GM21423 (cell line): ENCODE measurements at regions not wholly inside any gene's neighbourhood (a gene's known extent, or its start where the extent isn't known, plus 50 kb on each side); places are given as distances from the start of the nearest gene placed in this dataset.
"Not testable (repeated sequence)": the region's sequence is repeated elsewhere in the genome, so short reads cannot be mapped to it uniquely, and the experiment has no call there.

Experiments
- ATAC-seq: cut with Tn5 transposase; IDR thresholded peaks from one replicate; pipeline ENCODE4 v1.9.1; 2021; ENCODE audit warnings: mild to moderate bottlenecking, moderate library complexity; ENCODE audit not compliant: unreplicated experiment

DNA sequence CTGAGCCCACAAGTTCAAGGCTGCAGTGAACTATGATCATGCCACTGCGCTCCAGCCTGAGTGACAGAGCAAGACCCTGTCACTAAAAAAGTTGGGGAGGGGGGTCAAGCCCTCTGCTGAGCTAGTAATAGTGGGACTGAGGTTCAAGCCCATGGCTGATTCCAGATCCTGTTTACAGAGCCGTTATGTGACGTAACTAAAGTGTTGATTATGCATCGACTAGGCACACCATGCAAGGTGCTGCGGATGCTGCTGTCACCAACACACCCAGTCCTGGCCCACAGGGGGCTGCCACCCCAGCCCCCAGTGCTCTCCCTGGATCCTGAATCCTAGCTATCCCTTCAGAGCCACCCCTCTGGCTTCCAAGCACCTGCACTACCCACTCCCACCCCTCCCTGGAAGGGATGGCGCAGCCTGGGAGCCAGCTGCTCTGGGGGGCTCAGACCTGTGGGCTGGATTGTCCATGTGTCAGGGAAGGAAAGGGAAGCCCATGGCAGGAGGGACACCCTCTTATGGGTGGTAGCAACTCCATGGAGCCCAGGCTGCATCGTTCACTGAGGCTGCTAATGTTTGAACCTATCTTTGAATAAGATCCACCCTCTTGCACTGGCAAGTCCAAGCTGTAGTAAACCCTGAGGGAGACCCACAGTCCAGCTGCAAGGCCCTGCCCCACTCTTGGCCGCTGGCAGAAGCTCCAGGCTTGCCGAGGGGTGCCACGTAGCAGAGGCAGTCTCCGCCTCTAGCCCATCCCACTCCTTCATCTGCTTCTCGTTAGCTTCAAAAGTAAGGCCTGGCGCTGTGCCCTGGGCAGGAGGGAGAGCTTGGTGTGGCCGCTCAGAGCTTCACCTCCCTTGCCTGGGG is 95.0 kb downstream of the SNX5 start:
- no peak for ATAC-seq

DNA sequence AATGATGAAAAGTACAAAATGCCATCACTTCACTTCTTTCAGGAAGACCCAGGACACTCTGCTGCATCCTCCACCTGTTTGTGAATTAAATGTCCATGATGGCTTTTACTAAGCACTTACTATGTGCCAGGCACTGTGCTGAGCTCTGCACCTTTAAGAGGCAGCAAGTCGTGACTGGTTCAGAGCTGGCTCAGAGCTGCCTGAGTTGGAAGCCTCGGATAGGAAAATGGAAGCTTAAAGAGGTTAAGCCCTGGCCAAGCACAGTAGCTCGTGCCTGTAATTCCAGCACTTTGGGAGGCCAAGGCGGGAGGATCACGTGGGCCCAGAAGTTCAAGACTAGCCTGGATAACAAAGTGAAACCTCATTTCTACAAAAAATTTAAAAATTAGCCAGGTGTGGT is 95.6 kb downstream of the SNX5 start:
- ATAC-seq, result no peak

DNA sequence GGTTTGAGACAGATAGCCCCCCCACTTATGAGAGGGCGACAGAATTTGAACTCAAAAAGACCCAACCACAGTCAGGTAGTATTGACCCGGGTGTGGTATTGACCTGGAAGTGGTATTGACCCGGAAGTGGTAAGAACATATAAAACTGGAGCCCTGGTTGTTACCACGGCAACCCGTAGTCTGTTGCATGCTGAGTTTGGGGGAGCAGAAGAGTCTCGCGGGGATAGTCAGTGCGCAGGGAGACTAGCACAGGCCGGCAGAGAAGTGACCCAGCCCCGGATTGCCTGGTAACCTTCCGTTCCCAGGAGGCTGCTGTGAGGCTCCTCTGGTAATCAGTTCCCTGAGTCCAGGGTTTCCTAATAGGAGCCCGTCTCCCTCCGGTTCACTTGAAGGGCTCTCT is 96.2 kb downstream of the SNX5 start:
- ATAC-seq, result no peak

DNA sequence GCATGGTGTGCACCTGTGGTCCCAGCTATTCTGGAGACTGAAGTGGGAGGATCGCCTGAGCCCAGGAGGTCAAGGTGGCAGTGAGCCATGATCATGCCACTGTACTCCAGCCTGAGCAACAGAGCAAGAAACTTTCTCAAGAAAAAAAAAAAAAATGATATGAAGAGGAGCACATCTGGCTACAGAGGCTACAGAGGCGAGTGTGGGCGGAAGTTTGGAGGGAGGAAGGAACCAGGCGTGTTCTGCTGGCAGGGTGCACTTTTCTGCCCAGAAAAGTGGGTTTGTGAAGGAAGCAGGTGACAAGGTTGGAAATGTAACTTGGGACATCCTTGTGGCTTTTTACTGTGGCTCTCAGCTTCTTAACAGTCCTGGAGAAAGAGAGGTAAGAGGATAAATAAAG is 96.7 kb downstream of the SNX5 start:
- ATAC-seq, result no peak

DNA sequence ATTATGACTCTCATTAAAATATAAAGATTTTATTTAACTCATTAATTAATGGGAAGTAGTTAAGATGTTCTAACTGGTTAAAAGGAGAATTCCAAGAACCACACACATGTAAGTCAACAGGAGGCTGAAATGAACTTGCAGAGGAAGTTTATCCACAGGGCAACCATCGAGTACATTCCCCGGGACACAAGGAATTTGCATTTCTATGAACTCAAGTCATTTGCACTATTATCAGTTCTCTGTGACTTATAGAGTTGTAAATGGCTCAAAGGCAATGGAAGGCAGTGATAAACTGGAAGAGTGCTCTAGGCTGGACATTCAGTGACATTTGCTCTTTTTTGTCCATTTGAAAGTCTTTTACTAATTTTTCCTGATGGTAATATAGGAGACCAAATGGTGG is 97.4 kb downstream of the SNX5 start:
- no peak for ATAC-seq

DNA sequence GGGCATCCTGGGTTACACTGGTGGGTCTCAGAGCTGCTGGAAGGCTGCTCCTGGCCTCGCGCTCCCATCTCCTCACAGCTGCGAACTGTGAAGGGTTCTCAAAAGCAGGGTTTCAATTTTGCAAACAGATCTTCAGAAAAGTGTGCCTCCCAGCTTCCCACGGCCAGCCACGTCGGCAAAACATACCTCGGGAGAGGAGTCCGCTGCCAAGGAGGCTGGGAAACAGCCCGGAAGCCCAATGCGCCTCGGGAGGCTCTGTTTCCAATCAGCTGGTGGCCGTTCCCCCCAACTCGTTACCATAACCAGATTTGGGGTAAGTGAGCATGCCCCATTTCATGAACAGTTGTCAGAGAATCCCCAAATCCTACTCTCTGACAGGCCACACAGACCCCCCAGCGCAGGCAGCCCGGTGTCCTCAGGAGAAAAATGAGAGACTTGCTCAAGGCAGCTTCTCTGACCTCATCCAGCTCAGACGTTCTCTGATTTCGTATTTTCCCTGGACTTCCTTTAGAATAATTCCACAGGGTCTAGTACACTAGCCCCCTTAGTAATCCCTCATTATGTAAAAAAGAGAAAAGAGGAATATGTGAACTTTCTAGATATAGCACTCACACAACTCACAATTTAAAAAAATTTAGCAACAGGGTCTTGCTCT is 98.4 kb downstream of the SNX5 start:
- no peak for ATAC-seq

DNA sequence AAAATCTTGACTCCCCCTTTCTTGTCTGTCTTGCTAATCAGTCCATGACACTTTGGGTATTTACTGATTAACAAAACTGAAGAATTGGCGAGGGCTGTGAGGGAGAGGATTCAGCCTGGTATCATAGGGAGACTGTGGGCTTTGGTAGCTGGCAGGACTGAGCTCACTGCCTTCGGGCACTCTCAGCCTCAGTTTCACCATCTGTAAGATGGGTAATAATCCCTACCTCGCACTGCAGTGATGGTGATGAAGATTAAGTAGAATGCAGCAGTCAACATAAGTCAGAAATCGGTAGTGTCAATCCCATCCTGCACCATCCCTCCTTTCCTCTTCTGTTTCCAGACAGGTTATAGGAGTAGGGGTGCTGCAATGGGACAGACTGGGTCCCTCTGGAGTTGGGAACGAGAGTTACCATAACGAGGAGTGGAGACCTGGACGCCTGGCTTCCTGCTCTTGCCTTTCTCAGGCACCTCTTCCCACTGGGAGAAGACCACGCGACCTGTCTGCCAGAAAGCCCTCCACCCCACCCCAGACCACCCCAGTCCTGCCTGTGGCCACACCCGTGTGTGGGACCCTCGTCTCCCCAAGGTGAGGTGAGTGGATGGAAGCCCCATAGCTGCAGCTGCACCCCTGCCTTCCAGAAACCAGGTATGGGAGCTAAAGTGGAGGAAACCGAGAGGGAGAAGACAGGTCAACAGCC is 99.1 kb downstream of the SNX5 start:
- ATAC-seq, result no peak

DNA sequence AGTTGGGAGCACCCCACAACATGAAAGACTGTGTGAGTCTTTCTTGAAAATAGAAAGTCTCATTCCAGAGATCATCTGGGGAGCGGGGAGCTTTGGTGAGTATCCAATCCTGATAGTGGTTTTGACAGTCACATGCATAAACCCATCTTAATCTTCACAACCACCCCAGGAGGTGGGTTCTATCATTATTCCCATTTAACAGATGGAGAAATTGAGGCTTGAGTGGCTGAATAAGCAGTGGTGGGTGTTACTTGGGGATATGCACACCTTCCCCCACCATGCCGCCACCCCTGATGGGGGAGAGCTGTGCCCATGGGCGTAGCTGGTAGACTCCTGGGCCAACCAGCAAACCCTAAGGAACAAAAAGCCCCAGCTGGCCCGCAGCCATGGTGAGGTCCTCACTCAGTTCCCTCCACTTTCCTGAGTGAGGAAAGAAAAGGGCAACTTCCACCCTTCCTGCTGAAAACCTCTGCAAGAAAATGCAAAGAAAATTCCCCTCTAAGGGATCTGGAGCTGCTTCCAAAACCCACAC is 99.8 kb downstream of the SNX5 start:
- no peak for ATAC-seq

DNA sequence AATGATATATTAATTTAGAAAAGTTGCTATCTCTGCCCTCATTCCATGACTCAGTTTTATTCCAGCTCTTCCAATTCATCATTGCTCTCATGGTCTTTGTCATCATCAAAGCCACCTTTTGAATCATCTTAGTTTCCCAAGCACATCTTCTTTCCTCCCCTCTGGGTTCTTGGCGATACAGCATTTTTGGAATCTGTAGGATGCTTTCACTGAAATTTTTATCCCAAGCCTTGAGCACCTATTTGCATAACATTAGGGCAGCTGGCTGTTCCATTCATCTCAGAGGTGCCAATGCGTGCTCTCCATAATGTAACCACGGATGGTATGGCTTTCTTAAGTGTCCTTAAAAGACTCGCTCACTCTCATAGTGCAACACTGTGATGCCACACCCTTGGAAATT is 100.4 kb downstream of the SNX5 start:
- ATAC-seq, result no peak

DNA sequence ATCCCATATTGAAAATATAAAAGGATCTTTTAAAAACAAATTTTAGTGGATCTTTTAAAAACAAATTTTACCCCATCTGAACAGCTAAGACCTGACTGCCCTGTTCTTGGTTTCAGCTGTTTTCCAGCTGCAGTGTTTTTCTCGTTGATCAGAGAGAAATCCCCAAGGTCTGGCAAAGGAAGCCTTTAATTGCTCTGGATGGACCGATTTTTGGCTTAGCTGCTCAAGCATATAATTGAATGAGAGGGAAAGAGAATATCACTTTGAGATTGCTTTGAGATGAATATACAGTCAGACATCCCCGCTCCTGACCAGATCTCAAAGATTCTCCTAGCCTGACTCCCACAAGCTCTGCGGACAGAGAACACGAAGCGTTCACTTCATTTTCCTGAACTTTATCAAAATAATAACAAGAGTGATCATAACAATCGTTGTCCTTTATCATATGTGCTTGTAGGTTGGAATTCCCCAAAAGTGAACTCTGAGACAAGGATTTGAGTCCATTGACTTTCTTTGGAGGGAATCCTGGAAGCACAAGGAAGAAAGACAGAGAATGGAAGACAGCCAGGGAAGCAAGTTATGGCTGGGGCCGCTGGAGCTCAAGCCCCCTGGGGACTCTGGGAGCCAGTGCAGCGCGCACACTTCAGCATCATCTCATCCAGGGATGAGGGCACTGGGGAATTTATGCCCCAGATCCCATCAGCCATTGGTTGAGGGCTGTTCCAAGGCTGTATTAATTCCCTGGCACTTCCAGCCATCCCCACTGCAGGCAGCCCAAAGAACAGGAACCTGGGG is 101.3 kb downstream of the SNX5 start:
- ATAC-seq, result no peak

DNA sequence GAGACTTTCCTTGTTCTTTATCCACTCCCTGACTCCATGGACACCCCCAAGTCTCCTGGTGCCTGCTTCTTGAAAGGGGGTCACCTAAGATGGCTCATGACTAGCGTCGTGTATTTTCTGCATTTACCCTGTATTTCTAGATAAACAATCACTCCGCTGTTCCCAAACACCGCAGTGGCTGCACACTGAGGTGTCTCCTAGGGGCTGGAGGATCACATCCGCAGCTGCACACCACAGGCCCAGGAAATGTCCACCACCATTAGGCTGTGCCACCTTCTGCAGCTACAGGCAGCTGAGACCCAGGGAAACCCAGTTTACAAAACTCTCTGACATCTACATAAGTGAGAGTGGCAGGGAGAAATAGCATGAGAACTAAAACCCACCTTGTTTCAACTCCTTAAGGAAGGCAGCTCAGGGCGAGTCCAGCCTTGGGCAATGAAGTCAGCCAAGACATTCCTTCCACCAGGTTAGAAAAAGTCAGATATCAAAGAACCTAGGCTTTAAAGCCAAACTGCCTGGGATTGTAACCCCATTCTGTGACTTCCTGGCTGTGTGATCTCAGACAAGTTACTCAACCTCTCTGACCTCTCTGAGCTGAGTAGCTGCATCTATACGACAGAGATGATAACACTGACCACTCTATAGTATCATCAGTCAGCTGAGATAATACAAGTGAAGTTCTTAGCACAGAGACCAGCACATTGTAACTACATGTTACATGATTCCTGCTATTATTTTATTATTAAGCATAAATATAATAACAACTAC is 102.2 kb downstream of the SNX5 start:
- ATAC-seq, result no peak

DNA sequence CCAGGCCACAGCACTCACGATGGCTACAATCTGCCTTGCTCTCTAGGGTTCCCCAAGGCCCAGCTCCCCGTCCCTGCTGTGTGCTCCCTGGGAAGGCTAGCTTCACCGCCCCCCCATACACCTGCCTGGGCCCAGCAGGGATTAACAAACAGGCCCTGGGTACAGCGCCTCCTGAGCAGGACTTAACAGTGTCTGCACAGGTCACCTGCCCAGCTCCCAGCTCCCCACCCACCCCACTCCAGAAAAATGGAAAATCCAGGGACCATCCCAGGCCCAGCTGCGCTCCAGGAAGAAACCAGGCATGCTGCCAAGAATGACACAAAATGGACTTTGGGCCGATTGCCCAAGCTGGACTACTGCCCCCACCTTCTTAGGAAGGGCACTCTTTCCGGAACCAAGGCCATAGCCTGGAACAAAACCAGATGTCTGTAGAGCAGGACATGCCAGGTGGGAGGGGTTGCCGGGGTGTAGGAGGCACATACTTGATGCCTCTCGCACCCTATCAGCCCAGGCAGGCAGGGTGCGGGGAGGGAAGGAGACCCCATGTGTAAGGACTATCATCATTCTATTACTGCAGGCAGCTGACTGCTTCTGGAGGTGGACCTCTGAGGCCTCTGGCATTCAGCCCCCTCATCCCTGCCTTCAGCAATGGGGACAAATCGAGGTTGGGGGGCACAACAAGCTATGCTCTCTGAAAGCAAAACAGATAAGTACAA is 104.9 kb downstream of the SNX5 start:
- ATAC-seq, result no peak

DNA sequence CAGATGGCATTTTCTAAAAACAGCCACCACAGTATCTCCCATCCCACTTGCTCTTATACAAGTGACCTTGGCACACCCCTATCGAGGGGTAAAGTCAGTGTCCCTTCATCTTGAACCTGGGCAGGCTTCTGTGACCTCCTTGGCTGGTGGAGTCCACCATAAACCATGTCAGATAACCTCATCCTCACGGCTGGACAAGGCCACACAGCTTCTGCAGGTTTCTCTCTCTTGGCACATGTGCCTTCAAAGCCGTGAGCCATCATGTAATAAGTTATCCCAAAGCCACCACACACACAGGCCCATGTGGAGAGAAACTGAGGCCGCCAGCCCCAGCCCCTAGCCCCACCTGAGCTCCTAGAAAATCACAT is 105.4 kb downstream of the SNX5 start:
- no peak for ATAC-seq

DNA sequence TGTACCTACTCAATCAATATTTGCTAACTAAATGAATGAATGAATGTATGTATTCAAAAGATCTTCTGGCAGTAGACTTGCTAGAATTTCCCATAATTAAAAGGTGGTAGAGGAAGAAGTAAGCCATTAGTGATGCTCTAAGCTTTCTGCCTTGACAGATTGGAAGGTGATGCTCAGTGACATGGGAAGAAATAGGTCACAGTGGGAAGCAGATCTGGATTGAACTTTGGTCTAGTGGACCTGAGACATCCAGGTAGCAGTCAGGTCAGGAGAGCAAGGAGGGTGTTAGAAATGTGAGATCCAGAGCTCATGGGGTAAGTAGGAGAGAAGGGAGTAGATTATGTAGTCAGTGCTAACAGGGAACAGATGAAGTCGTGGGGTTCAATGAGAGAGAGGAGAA is 106.4 kb downstream of the SNX5 start:
- ATAC-seq, result no peak

DNA sequence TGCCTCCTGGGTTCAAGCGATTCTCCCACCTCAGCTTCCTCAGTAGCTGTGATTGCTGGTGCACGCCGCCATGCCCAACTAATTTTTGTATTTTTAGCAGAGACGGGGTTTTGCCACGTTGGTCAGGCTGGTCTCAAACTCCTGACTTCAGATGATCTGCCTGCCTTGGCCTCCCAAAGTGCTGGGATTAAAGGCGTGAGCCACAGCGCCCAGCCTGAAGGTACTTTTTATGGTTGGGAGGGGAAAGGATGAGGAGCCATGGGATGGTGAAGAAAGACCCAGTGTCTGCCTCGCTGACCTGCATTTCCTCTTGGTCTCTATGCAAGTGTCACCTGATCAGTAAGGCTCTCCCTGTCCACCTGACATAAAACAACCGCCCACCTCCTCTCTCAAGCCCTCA is 107.0 kb downstream of the SNX5 start:
- ATAC-seq, result not testable (repeated sequence)

DNA sequence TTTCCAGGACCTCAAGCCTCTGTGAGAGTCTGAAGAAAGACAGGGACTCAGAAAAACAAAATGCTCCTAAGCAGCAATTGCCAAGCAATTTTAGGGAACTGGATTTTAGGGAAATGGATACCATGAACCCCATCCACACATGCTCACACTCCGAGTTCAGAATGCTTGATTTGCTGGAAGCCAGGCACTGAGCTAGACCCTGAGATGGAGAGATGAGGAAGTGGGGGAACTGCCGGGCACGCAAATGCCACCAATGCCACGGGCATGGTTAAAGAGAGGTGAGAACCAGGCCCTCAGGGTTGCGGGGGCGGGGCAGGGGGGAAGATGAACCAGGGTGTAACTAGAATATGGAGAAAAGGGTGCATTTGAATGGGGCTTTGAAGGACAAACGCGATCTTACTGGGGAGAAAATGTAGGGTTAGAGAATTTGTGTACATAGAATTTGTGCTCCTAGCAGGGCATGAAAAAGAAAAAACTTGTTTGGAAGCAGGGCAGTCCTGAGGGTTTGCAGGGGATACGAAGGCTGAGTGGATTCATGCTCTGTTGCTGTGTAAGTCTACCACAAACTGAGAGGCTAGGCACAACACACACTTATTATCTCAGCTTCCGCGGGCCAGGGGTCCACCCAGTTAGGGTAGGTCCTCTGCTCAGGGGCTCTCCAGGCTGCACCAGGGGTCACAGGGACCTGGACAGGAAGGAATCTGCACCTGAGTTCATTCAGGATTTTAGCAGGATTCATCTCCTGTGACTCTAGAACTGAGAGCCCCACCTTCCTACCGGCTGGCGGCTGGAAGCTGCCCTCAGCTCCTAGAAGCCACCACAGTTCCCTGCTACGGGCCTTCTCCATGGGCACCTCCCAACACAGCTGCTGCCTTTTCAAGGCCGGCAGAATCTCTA is 108.0 kb downstream of the SNX5 start:
- no peak for ATAC-seq

DNA sequence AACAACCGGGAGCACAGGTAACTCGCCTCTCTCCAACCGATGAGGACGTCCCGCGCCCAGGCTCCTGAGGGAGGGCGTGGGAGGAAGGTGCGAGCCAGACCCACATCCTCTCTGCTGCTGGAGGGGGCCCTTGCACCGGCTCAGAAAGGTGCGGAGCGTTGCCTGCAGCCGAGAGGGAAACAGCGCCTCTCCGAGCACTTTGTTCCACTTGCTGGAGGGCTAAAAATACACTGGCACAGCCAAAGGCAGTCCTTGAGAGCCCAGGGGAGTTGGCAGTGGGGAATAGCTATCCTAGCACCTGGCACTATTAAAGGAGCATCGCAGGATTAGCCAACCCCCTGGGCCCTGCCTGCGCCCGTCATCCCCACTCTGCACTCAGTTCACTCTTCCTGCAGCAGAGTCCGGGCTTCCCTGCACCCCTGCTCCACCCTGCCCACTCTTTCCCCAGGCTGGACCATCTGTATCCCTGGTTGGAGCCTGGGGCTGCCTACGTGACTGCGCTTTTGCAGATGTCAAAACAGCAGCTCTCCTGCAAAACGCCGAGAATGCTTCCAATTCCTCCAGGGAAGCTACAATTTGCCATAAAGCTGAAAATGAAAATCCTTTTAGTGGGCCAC is 108.9 kb downstream of the SNX5 start:
- ATAC-seq, result no peak

DNA sequence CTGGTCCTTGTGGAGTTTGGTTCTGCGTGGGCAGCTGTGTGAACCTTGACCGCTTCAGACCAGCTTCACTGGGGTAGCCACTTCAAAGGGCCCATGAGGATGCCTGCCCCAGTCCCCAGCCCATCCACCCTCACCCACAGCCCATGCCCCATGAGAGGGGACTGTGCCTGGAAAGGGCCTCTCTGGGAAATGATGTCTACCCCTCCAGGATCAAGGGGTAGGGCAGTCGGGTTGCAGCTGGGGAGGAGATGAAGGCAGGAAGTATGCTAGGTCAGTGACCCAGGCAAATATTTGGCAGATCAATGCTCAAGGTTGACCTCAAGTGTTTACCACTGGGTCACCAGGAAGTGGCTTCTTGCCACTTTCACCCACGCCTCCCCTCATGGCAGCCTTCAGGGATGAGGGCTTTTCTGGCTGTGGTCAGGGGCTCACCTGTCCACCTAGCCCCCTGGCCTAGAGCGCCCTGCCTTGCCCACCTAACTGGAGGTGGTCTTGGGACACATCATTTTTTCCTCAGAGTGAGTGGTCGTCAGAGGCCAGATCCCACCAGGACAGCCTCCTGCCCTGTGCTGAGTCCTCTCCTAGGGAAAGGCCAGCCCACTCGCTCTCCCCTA is 109.5 kb downstream of the SNX5 start:
- peak; percentile 53 for ATAC-seq
